ENCODE measurements at regions not wholly inside any gene's neighbourhood (a gene's known extent, or its start where the extent isn't known, plus 50 kb on each side); places are given as distances from the start of the nearest gene placed in this dataset.

DNA sequence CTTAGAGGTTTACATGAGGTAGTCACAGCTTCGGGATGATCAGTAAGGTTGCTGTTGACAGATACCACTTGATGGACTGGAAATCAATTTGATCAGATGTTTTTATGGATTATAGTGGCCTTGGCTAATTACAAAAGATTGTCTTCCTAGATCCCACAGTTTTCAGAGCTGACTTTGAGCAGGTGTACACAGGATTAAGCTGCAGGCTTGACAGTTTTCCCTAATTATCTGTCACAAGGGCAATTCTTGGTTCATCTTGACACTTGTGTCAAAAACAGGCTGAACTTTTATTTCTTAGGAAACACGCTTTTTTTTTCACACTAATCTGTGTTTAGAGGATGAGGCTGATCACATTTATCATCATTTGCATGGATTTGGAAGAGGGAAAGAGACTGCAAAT lies 824.0 kb upstream of the PIK3C3 start:
- no peak for TF ChIP-seq NFRKB (IDR thresholded peaks at IDR 0.05)
- TF ChIP-seq ARNT (IDR thresholded peaks at IDR 0.05) = no peak
- TF ChIP-seq, protein P1, sequence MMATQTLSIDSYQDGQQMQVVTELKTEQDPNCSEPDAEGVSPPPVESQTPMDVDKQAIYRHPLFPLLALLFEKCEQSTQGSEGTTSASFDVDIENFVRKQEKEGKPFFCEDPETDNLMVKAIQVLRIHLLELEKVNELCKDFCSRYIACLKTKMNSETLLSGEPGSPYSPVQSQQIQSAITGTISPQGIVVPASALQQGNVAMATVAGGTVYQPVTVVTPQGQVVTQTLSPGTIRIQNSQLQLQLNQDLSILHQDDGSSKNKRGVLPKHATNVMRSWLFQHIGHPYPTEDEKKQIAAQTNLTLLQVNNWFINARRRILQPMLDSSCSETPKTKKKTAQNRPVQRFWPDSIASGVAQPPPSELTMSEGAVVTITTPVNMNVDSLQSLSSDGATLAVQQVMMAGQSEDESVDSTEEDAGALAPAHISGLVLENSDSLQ (IDR thresholded peaks at IDR 0.05) = no peak
- no peak for TF ChIP-seq BHLHE40 (IDR thresholded peaks at IDR 0.05; ENCODE audit: borderline replicate concordance)
- no peak for TF ChIP-seq FOXA1 (IDR thresholded peaks at IDR 0.05)
- no peak for TF ChIP-seq FOXM1 (IDR thresholded peaks at IDR 0.05; ENCODE audit: borderline replicate concordance)
- no peak for TF ChIP-seq FOXK2 (IDR thresholded peaks at IDR 0.05)
- no peak for TF ChIP-seq SP1 (IDR thresholded peaks at IDR 0.05)
- TF ChIP-seq TARDBP (IDR thresholded peaks at IDR 0.05) = no peak

Data from HEK293T (cell line).